Astrocyte of the spinal cord (primary cell): ENCODE measurements at regions not wholly inside any gene's neighbourhood (a gene's known extent, or its start where the extent isn't known, plus 50 kb on each side); places are given as distances from the start of the nearest gene placed in this dataset.

Experiments used
- DNase-seq: peaks from one replicate; pipeline ENCODE4 v3.0.0; 2011; ENCODE audit warnings: low read depth, low spot score
- H3K4me3 ChIP-seq: 2 replicates; pipeline ENCODE4 v1.5.1; 2011; ENCODE audit warnings: low read depth, mild to moderate bottlenecking, low read length, moderate library complexity
- CTCF ChIP-seq: IDR thresholded peaks from 2 replicates; pipeline ENCODE4 v1.5.1; 2012; ENCODE audit warnings: low read depth, mild to moderate bottlenecking, low read length, inconsistent platforms
- in situ Hi-C: cut with HindIII; loops from 2 replicates; pipeline ENCODE4 v1.10.0; 2017; ENCODE audit warnings: low sequenced_read_pairs

- in situ Hi-C loops = no loop called here
- no peak for DNase-seq
- no peak for TF ChIP-seq CTCF
- no peak overlapping the region for H3K4me3 ChIP-seq
These were observed 378.8 kb downstream of the BUD13 start for GRCh38 chr11:116394022-116394421.

- DNase-seq = no peak
- H3K4me3 ChIP-seq = no peak overlapping the region
- in situ Hi-C loops = no loop called here
- TF ChIP-seq CTCF = no peak
These were observed 381.8 kb downstream of the BUD13 start for GRCh38 chr11:116390963-116391362.

GRCh38 chr11:116388146-116388545, 384.6 kb downstream of the BUD13 start:
- in situ Hi-C loops = no loop called here
- no peak overlapping the region for H3K4me3 ChIP-seq
- no peak for TF ChIP-seq CTCF
- no peak for DNase-seq

GRCh38 chr11:116387641-116388040, 385.1 kb downstream of the BUD13 start:
- no peak for TF ChIP-seq CTCF
- no peak for DNase-seq
- no peak overlapping the region for H3K4me3 ChIP-seq
- in situ Hi-C loops = no loop called here

- in situ Hi-C loops = no loop called here
- H3K4me3 ChIP-seq = no peak overlapping the region
- DNase-seq = no peak
- no peak for TF ChIP-seq CTCF
These were observed 386.6 kb downstream of the BUD13 start for GRCh38 chr11:116386118-116386699.

- H3K4me3 ChIP-seq = no peak overlapping the region
- in situ Hi-C loops = no loop called here
- DNase-seq = no peak
- TF ChIP-seq CTCF = no peak
These were observed 387.9 kb downstream of the BUD13 start for GRCh38 chr11:116384876-116385275.

- H3K4me3 ChIP-seq = no peak overlapping the region
- no peak for TF ChIP-seq CTCF
- in situ Hi-C loops = no loop called here
- DNase-seq = no peak
These were observed 388.4 kb downstream of the BUD13 start for GRCh38 chr11:116384407-116384806.
